ENCODE measurements at regions not wholly inside any gene's neighbourhood (a gene's known extent, or its start where the extent isn't known, plus 50 kb on each side); places are given as distances from the start of the nearest gene placed in this dataset.
A peak's percentile ranks its signal among the peaks of the same experiment; 100 is the strongest.

DNA sequence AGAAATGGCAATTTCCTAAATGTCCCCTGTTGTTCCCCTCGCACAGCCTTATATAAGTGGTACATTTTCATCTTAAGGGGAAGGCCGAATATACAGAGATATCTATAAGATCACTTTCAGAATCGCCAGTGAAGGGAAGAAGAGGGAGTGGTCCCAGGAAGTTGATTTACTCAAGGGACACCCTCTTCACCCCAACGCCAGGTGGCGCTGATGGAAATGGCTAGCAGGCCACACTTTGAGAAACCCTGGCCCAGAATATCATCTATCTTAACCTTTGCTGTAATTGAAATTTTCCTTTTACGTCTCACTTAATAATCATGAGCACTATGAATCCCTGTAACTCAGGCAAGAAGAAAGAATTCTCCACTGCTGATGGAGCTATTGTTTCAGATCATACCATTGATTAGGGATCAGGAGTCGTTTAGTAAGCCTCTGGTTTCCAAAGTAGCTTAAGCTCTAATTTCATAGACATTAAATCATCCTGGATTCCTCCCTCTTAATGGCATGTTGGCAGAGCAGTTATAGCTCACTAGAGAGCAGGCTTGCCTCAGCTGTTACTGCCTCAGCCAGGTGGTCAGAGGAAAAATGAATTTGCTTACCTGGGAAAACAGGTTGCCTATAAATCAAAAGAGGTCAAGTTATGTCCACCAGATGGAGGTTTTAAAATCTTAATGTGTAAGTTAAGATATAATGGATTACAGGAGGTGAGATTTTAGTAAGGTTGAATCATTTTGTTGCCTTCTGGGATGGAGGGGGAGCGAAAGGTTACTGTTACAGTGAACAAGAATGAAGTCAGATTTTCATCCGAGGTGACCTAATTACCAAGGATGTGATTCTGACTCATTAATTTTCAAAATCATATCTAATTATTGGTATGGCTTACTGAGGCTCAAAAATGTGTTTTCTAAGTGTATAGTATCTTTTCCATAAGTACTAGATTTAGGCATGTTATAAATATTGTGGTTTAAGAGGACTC is 941.2 kb upstream of the TENM3 start:
- TF ChIP-seq, protein P1, sequence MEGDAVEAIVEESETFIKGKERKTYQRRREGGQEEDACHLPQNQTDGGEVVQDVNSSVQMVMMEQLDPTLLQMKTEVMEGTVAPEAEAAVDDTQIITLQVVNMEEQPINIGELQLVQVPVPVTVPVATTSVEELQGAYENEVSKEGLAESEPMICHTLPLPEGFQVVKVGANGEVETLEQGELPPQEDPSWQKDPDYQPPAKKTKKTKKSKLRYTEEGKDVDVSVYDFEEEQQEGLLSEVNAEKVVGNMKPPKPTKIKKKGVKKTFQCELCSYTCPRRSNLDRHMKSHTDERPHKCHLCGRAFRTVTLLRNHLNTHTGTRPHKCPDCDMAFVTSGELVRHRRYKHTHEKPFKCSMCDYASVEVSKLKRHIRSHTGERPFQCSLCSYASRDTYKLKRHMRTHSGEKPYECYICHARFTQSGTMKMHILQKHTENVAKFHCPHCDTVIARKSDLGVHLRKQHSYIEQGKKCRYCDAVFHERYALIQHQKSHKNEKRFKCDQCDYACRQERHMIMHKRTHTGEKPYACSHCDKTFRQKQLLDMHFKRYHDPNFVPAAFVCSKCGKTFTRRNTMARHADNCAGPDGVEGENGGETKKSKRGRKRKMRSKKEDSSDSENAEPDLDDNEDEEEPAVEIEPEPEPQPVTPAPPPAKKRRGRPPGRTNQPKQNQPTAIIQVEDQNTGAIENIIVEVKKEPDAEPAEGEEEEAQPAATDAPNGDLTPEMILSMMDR (IDR thresholded peaks at IDR 0.05; ENCODE audit: unreplicated experiment) = peak; percentile 60
- DNase-seq (ENCODE audit: low spot score) = peak; percentile 39
- H3K36me3 Mint-ChIP-seq (ENCODE audit: low read depth, unreplicated experiment) = no peaks in the 10 kb centered on the region
- no peak overlapping the region for H3K4me3 Mint-ChIP-seq (ENCODE audit: unreplicated experiment)
- H3K4me1 Mint-ChIP-seq (ENCODE audit: unreplicated experiment) = peaks cover 11% of the 10 kb centered on the region
- no peaks in the 10 kb centered on the region for H3K9me3 Mint-ChIP-seq (ENCODE audit: unreplicated experiment)
- no peaks in the 10 kb centered on the region for H3K27me3 Mint-ChIP-seq (ENCODE audit: unreplicated experiment)
- no peak overlapping the region for H3K27ac Mint-ChIP-seq (ENCODE audit: unreplicated experiment)

DNA sequence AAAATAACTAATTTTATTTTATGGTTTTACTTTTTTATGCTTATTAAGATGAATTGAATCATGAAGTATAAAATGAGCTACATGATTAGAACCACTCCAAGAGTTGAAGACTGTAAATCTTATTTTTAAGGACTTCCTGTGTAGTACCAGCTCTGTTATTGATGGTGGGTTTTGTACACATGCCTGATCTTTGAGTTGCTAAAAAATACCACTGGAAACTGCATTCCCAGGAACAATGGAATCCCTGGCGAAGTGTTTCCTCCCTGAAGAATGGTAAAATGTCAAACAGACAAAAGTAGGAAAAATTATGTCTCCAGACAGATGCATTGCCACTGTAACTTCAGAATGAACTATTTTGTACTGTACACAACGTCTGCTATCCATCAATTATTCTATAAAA is 935.4 kb upstream of the TENM3 start:
- Mint-ChIP-seq H3K27ac (ENCODE audit: unreplicated experiment) (peak overlapping the region; percentile 61), H3K9me3 (ENCODE audit: unreplicated experiment) (no peaks in the 10 kb centered on the region), H3K4me1 (ENCODE audit: unreplicated experiment) (peaks cover 25% of the 10 kb centered on the region), H3K4me3 (ENCODE audit: unreplicated experiment) (no peak overlapping the region), H3K36me3 (ENCODE audit: low read depth, unreplicated experiment) (no peaks in the 10 kb centered on the region), H3K27me3 (ENCODE audit: unreplicated experiment) (no peaks in the 10 kb centered on the region)
- no peak for DNase-seq (ENCODE audit: low spot score)
- TF ChIP-seq, protein P1 (IDR thresholded peaks at IDR 0.05; ENCODE audit: unreplicated experiment) = no peak

DNA sequence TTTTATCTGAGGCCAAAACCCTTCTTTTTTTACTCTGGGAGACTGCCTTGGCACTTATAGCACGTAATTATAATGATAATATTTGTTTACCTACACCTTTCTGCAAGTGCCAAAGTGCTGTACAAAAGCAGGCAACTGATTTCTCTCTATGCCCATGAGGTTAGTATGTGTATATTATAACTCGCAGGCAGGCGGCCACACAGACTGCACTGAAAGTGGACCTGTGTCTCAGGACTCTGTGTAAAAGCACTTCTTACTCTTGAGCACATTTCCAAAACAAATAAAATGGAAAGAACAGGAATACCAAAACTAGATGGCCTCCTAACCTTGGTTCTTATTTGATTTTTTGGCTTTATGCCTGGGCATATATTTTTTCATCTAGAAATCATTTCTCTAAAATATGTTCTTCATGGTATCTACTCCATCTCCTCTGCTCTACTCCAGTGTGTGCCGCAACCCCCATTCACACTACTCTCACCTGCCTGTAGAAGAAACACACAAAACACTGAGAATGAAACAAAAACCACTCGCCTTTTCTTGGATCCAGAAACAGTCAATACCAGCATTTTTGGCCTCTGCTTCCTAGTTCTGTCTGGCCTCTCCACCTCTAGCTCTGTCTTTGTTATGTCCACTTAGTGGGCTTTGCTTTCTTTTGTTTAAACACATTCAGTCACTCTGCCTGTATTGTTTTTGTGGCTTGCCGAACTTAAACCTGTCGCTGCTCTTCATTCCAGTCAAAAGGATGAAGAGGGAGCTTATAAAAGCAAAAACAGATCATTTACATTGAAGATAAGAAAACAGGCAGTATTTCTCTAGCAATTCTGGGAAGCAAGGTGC is 934.5 kb upstream of the TENM3 start:
- Mint-ChIP-seq H3K36me3 (ENCODE audit: low read depth, unreplicated experiment) (no peaks in the 10 kb centered on the region), H3K4me3 (ENCODE audit: unreplicated experiment) (no peak overlapping the region), H3K9me3 (ENCODE audit: unreplicated experiment) (no peaks in the 10 kb centered on the region), H3K4me1 (ENCODE audit: unreplicated experiment) (peaks cover 25% of the 10 kb centered on the region), H3K27ac (ENCODE audit: unreplicated experiment) (peak overlapping the region; percentile 59), H3K27me3 (ENCODE audit: unreplicated experiment) (no peaks in the 10 kb centered on the region)
- TF ChIP-seq, protein P1 (IDR thresholded peaks at IDR 0.05; ENCODE audit: unreplicated experiment) = no peak
- DNase-seq (ENCODE audit: low spot score) = no peak

DNA sequence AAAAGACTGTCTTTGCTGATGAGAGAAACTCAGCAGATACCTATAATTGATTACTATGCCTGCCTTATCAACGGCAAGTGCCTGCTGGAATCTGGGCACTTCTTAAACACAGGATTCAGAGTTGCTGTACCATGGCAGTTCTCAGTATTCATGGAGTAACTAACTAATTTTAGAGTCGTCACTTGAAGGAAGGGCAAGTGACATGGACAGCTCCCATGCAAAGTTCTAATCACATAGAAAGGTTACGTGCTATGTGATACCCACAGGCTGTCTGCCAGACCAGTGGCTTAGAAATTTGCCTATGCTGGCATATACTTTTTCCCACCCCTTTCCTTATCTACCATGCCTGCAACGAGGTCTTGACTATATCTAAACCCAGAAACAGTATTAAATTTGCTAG is 931.1 kb upstream of the TENM3 start:
- no peaks in the 10 kb centered on the region for H3K9me3 Mint-ChIP-seq (ENCODE audit: unreplicated experiment)
- TF ChIP-seq, protein P1 (IDR thresholded peaks at IDR 0.05; ENCODE audit: unreplicated experiment) = no peak
- no peaks in the 10 kb centered on the region for H3K27me3 Mint-ChIP-seq (ENCODE audit: unreplicated experiment)
- no peak overlapping the region for H3K4me3 Mint-ChIP-seq (ENCODE audit: unreplicated experiment)
- no peaks in the 10 kb centered on the region for H3K36me3 Mint-ChIP-seq (ENCODE audit: low read depth, unreplicated experiment)
- H3K27ac Mint-ChIP-seq (ENCODE audit: unreplicated experiment) = no peak overlapping the region
- H3K4me1 Mint-ChIP-seq (ENCODE audit: unreplicated experiment) = peaks cover 14% of the 10 kb centered on the region
- no peak for DNase-seq (ENCODE audit: low spot score)

All from endothelial cell (in vitro differentiated cells).